Esophagus muscularis mucosa (tissue), 4 donors: ENCODE measurements at regions not wholly inside any gene's neighbourhood (a gene's known extent, or its start where the extent isn't known, plus 50 kb on each side); places are given as distances from the start of the nearest gene placed in this dataset.
A peak's percentile ranks its signal among the peaks of the same experiment; 100 is the strongest.

Source experiments
- DNase-seq: peaks from one replicate; pipeline ENCODE4 v3.0.0-alpha.2; 2017; ENCODE audit errors: extremely low spot score
- H3K27ac ChIP-seq, 4 donors: fragments of 200-600 bp; sonication (generic); replicated peaks in 1 of 4; 1 replicate in 3 of 4; 2 replicates in 1 of 4; pipeline ENCODE4 v1.5.1; 2016 to 2019; ENCODE audit warnings: mild to moderate bottlenecking in 1 of 4
- H3K27me3 ChIP-seq, 4 donors: fragments of 200-600 bp; sonication (generic); one replicate each; pipeline versions ENCODE4 v1.5.1 to v1.6.0; 2016 to 2019
- H3K36me3 ChIP-seq, 4 donors: fragments of 200-600 bp; sonication (generic); one replicate each; pipeline ENCODE4 v1.5.1; 2016 to 2019
- H3K4me1 ChIP-seq, 4 donors: fragments of 200-600 bp; sonication (generic); one replicate each; pipeline ENCODE4 v1.5.1; 2016 to 2019
- H3K4me3 ChIP-seq, 4 donors: fragments of 200-600 bp; sonication (generic); 1 replicate in 2 of 4; 2 replicates in 2 of 4; pipeline ENCODE4 v1.5.1; 2016 to 2019; ENCODE audit warnings: mild to moderate bottlenecking in 4 of 4, moderate library complexity in 1 of 4
- H3K9me3 ChIP-seq, 4 donors: fragments of 200-600 bp; sonication (generic); 1 replicate in 3 of 4; 2 replicates in 1 of 4; pipeline ENCODE4 v1.5.1; 2016 to 2019
- CTCF ChIP-seq, 3 experiments: fragments of 200-600 bp in 2 of 3; fragments of 450-650 bp in 1 of 3; sonication (generic) in 2 of 3; IDR thresholded peaks; one replicate each; pipeline ENCODE4 v1.5.1; 2017 to 2019; ENCODE audit warnings: antibody characterized with exemption in 3 of 3, mild to moderate bottlenecking in 2 of 3, moderate library complexity in 1 of 3
- EP300 ChIP-seq: sonication (generic); formaldehyde crosslinking; IDR thresholded peaks from one replicate; pipeline ENCODE4 v1.6.1; 2017; ENCODE audit warnings: antibody characterized with exemption
- POLR2A ChIP-seq: fragments of 450-650 bp; IDR thresholded peaks from one replicate; pipeline ENCODE4 v1.6.1; 2017; ENCODE audit warnings: antibody characterized with exemption, moderate library complexity, mild to moderate bottlenecking, low read depth
- POLR2AphosphoS5 ChIP-seq, 2 donors: sonication (generic); formaldehyde crosslinking; IDR thresholded peaks; one replicate each; pipeline ENCODE4 v1.6.1; 2017; ENCODE audit warnings: antibody characterized with exemption in 2 of 2
- WGBS: methylation state at CpG from one replicate; pipeline ENCODE4 v1.1.5; 2018; 5-methylcytosine and 5-hydroxymethylcytosine counted together
- intact Hi-C: fragments of 100-400 bp; cut with DNase I; formaldehyde crosslinking; loops from one replicate; pipeline ENCODE4 v1.15.1; 2023

GRCh38 chr2:144615866-144616565 lies 96.1 kb upstream of the ZEB2 start:
- no peaks in the 10 kb centered on the region for H3K27me3 ChIP-seq
- no peak for DNase-seq
- 39% methylated on average over 5 of the region's 5 CpGs for whole genome bisulfite sequencing
- H3K4me3 ChIP-seq, result no peak overlapping the region
- intact Hi-C loops, result no loop called here
- H3K36me3 ChIP-seq, result no peaks in the 10 kb centered on the region
- no peaks in the 10 kb centered on the region for H3K4me1 ChIP-seq
- TF ChIP-seq CTCF (IDR thresholded peaks at IDR 0.05), result no peak
- no peak for TF ChIP-seq EP300
- TF ChIP-seq POLR2A, result no peak
- no peak for TF ChIP-seq POLR2AphosphoS5 (IDR thresholded peaks at IDR 0.05)
- no peaks in the 10 kb centered on the region for H3K9me3 ChIP-seq
- no peak overlapping the region for H3K27ac ChIP-seq

- no peak for DNase-seq
- Histone ChIP-seq H3K9me3 (no peaks in the 10 kb centered on the region), H3K27me3 (no peaks in the 10 kb centered on the region), H3K36me3 (no peaks in the 10 kb centered on the region), H3K4me1 (peaks cover 0 to 4% (median 0%) of the 10 kb centered on the region in 4 donors), H3K27ac (peak overlapping the region in 1 of 4 donors; percentile 37), H3K4me3 (no peak overlapping the region)
- intact Hi-C loops, result no loop called here
- TF ChIP-seq CTCF (IDR thresholded peaks at IDR 0.05) (no peak), POLR2A (no peak), EP300 (no peak), POLR2AphosphoS5 (IDR thresholded peaks at IDR 0.05) (no peak)
- WGBS, result 51% methylated on average over 7 of the region's 7 CpGs
These were observed 88.1 kb upstream of the ZEB2 start for GRCh38 chr2:144607891-144608521.

GRCh38 chr2:144607099-144607498 lies 87.2 kb upstream of the ZEB2 start:
- no peak for DNase-seq
- peaks cover 0 to 4% (median 0%) of the 10 kb centered on the region in 4 donors for H3K4me1 ChIP-seq
- no peaks in the 10 kb centered on the region for H3K9me3 ChIP-seq
- H3K4me3 ChIP-seq, result no peak overlapping the region
- H3K36me3 ChIP-seq, result no peaks in the 10 kb centered on the region
- peak overlapping the region; percentile 25 to 37 (median 34) for H3K27ac ChIP-seq
- WGBS, result 90% methylated on average over 8 of the region's 8 CpGs
- TF ChIP-seq EP300, result no peak
- TF ChIP-seq POLR2AphosphoS5 (IDR thresholded peaks at IDR 0.05), result no peak
- no peak for TF ChIP-seq CTCF (IDR thresholded peaks at IDR 0.05)
- no peak for TF ChIP-seq POLR2A
- intact Hi-C loops, result no loop called here
- no peaks in the 10 kb centered on the region for H3K27me3 ChIP-seq

- H3K4me1 ChIP-seq, result peaks cover 0 to 4% (median 0%) of the 10 kb centered on the region in 4 donors
- 94% methylated on average over 1 of the region's 1 CpG for WGBS
- no peak for DNase-seq
- H3K9me3 ChIP-seq, result no peaks in the 10 kb centered on the region
- no peaks in the 10 kb centered on the region for H3K27me3 ChIP-seq
- H3K27ac ChIP-seq, result peak overlapping the region in 1 of 4 donors; percentile 25
- no peak overlapping the region for H3K4me3 ChIP-seq
- TF ChIP-seq POLR2AphosphoS5 (IDR thresholded peaks at IDR 0.05), result no peak
- TF ChIP-seq POLR2A, result no peak
- no peak for TF ChIP-seq CTCF (IDR thresholded peaks at IDR 0.05)
- TF ChIP-seq EP300, result no peak
- H3K36me3 ChIP-seq, result no peaks in the 10 kb centered on the region
- intact Hi-C loops, result no loop called here
These were observed 86.7 kb upstream of the ZEB2 start for GRCh38 chr2:144606466-144607095.
